ENCODE measurements at regions not wholly inside any gene's neighbourhood (a gene's known extent, or its start where the extent isn't known, plus 50 kb on each side); places are given as distances from the start of the nearest gene placed in this dataset.

- CTCF ChIA-PET (ENCODE audit: low intra/inter-chr PET ratio, low total read pairs): no interaction called here
- Histone ChIP-seq H3K4me1 (ENCODE audit: insufficient read depth, low read length) (no peaks in the 10 kb centered on the region), H2AFZ (ENCODE audit: low read length) (no peak overlapping the region), H3K36me3 (replicated peaks in 1 of 2; ENCODE audit: control insufficient read depth in 1 of 2, insufficient read depth in 2 of 2, low read length in 2 of 2) (no peaks in the 10 kb centered on the region), H3K27ac (ENCODE audit: extremely low read length, insufficient read depth, low read length) (no peak overlapping the region), H3K9ac (ENCODE audit: insufficient read depth, low read depth, low read length) (no peak overlapping the region), H4K20me1 (ENCODE audit: insufficient read depth, low read length) (no peaks in the 10 kb centered on the region), H3K4me2 (ENCODE audit: low read depth, low read length) (no peak overlapping the region), H3K4me3 (replicated peaks in 1 of 3; ENCODE audit: insufficient read depth in 1 of 3, low read depth in 2 of 3, low read length in 3 of 3) (no peak overlapping the region), H3K79me2 (ENCODE audit: insufficient read depth, low read length) (no peaks in the 10 kb centered on the region), H3K27me3 (ENCODE audit: control insufficient read depth in 1 of 2, insufficient read depth in 2 of 2, low read length in 2 of 2) (peaks cover 0 to 24% of the 10 kb centered on the region in 2 experiments; a peak in 3 of 5 replicates), H3K9me3 (ENCODE audit: low read length) (no peaks in the 10 kb centered on the region)
- peak; percentile 4 for FAIRE-seq
- intact Hi-C loops (cut with micrococcal nuclease; ENCODE audit: unreplicated experiment) (no loop called here), in situ Hi-C loops (cut with HindIII; ENCODE audit: extremely low pct_ligation_motif_present, low pct_unique_long_range_greater_than_20kb) (no loop called here)
- ATAC-seq: no peak
- TF ChIP-seq ZNF614 (CRISPR knock-in tag; IDR thresholded peaks at IDR 0.05; ENCODE audit: borderline replicate concordance) (no peak), RNF2 (conservative IDR thresholded peaks at IDR 0.05; ENCODE audit: low read depth) (no peak), ATF5 (CRISPR knock-in tag; IDR thresholded peaks at IDR 0.05; ENCODE audit: low read depth) (no peak), MTA1 (CRISPR knock-in tag; IDR thresholded peaks at IDR 0.05; ENCODE audit: borderline replicate concordance) (no peak), SKIL (CRISPR knock-in tag; IDR thresholded peaks at IDR 0.05; ENCODE audit: borderline replicate concordance) (no peak), SRY (CRISPR knock-in tag; IDR thresholded peaks at IDR 0.05) (no peak), RBM22 (optimal IDR thresholded peaks at IDR 0.05; ENCODE audit: low read length) (no peak)
- TF ChIP-seq, protein P1, sequence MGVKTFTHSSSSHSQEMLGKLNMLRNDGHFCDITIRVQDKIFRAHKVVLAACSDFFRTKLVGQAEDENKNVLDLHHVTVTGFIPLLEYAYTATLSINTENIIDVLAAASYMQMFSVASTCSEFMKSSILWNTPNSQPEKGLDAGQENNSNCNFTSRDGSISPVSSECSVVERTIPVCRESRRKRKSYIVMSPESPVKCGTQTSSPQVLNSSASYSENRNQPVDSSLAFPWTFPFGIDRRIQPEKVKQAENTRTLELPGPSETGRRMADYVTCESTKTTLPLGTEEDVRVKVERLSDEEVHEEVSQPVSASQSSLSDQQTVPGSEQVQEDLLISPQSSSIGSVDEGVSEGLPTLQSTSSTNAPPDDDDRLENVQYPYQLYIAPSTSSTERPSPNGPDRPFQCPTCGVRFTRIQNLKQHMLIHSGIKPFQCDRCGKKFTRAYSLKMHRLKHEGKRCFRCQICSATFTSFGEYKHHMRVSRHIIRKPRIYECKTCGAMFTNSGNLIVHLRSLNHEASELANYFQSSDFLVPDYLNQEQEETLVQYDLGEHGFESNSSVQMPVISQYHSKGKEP (CRISPR knock-in tag; IDR thresholded peaks at IDR 0.05): no peak
- POLR2A ChIA-PET: no interaction called here
- no peak for DNase-seq (ENCODE audit: low spot score)
- 37% methylated on average over 4 of the region's 4 CpGs for WGBS (ENCODE audit: low lambda C conversion rate)
- BruUV-seq (replicated peaks): no TSS peak
These were observed 99.5 kb downstream of the TTC32 start for GRCh38 chr2:19802086-19802841.

Data from HepG2 (cell line).